Stimulated activated CD4-positive, alpha-beta T cell treated with anti-CD3 and anti-CD28 coated beads, Interleukin-15, amount 100 ng/mL, for 1 hour (primary cell): ENCODE measurements at regions not wholly inside any gene's neighbourhood (a gene's known extent, or its start where the extent isn't known, plus 50 kb on each side); places are given as distances from the start of the nearest gene placed in this dataset.

Experiments
- DNase-seq, 2 donors: peaks; one replicate each; pipeline ENCODE4 v3.0.0-alpha.2; 2020; ENCODE audit warnings: low read depth in 1 of 2, low spot score in 1 of 2

DNA sequence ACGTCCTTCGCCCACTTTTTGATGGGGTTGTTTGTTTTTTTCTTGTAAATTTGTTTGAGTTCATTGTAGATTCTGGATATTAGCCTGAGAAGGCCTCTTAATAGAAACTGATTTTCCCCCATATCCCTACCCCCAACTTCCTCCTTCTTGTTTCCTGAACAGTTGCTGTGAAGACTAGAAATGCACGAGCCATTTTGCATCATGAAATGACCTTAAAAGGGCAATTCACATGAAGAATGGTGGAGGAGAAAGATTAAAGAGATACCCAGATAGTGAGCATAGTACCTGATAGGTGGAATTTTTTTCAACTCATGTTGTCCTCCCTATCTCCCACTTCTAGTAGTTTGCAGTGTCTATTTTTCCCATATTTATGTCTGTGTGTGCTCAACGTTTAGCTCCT lies 55.2 kb upstream of the KCNH8 start:
- DNase-seq = no peak

DNA sequence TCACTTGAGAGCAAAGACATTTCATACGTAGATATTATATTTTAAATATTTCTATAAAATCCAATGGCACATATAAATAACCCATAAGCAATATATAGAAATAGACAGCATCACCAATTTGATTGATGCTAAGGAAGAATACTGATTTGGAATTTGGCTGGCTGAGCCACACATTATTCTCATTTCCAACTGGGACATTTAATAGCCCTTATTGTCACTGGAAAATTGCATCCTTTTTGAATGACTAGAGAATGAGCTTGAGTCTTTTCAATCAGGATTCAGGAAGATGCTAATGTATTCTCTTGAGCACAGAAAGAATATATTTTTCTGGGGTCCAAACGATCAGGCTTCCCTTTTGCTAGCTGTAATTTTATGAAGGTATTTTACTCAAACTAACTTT lies 70.9 kb upstream of the KCNH8 start:
- DNase-seq = no peak

DNA sequence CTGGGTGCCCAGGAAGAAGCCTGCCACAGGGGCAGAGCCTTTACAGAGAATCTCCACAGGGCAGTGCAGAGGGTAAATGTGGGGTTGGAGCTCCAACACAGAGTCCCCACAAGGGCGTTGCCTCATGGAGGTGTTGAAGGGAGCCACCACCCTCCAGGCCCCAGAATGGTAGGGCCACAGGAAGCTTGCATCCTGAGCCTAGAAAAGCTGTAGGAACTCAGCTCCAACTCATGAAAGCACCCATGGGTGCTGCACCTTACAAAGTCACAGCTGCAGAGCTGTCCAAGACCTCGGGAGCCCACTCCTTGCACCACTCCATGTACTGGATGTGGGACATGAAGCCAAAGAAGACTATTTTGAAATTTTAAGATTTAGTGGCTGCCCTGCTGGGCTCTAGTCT lies 73.3 kb upstream of the KCNH8 start:
- DNase-seq = no peak

DNA sequence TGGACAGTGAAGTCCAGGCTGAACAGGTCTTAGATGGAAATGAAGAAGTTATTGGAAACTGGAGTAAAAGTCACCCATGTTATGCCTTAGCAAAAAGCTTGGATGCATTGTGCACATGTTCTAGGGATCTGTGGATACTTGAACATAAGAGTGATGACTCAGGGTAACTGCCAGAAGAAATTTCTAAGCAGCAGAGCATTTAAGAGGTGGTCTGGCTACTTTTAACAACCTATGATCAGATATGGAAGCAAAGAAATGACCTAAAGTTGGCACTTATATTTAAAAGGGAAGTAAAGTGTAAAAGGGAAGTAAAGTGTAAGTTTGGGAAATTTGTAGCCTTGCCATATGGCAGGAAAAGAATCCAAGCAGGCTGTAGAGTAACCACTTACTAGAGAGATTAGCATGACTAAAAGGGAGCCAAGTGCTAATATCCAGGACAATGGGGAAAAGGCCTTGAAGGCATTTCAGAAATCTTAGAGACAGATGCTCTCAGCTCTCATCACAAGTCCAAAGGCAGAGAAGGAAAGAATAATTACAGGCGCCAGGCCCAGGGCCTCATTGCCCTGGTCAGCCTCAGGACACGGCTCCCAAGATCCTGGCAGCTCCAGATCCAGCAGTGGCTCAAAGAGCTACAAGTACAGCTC lies 73.9 kb upstream of the KCNH8 start:
- no peak for DNase-seq

DNA sequence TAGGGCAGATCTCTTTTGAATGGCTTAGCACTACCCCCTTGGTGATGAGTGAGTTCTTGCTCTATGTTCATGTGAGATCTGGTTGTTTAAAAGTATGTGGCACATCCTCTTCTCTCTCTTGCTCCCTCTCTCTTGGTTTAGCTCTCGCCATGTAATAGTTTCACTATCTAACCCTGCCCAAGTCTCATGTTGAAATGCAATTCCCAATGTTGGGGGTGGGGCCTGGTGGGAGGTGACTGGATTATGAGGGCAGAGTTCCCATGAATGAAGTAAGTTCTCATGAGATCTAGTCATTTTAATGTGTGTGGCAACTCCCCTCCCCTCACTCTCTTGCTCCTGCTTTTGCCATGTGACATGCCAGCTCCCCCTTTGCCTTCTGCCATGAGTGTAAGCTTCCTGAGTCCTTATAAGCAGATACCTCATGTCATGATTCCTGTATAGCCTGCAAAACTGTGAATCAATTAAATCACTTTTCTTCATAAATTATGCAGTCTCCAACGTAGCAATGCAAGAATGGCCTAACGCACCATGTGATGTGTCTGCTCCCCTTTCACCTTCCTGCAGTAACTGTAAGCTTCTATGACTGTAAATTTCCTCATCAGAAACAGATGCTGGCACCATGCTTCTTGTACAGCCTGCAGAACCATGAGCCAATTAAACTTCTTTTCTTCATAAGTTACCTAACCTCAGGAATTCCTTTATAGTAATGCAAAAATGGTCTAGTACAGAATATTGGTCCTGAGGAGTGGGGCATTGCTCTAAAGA lies 74.8 kb upstream of the KCNH8 start:
- DNase-seq = no peak

DNA sequence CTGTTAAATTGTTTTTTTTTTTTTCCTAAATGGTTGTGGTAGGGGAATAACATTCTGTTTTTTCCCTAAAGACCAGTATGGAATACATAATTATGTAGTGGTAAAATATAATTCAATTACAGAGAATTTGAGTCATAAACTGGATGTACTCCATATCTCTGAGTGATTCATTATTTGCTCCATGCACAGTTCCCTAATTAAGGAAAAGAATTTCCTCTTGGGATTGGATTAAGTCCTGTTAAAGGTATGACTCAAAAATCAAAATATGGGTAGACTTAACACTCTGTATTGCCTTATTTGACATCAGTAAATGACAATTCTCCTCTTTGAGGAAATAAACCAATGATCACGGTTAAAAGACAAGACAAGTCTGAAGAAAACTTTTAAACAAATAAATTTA lies 78.0 kb upstream of the KCNH8 start:
- no peak for DNase-seq

DNA sequence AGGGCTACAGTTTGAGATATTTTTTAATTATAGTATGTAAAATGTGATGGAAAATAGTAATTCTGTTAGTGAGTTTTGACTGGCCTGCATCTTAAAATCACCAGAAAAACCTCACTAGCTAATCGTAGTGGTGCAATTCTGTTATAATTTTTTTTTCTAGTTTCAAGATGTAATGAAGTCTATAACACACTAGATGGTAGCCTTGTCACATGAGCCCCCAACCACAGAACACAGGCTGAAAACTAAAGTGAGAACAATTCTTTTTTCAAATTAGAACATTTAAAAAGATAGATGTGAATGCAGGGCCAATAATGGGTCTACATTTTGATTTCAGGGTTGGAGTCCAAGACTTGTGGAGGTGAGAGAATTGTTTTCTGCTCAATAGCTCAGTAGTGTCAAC lies 83.3 kb upstream of the KCNH8 start:
- DNase-seq = no peak

DNA sequence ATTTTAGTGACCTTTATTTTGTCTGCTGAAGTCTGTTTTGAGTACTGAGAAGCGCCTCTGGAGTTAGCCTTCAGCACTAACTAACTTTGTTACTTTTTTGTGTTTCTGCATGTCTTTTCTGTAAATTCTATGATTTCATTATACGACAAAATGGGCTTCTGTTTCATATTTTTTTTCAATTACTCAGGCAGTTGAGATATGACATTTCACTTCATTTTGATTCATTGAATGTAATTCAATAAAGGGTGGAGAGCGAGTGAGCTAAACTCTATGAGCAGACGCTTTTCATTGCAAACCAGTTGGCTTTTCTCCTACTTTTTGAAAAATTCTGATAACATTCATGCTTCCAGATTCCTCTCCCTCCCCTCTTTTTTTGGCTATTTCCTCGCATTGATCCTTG lies 84.4 kb upstream of the KCNH8 start:
- no peak for DNase-seq

DNA sequence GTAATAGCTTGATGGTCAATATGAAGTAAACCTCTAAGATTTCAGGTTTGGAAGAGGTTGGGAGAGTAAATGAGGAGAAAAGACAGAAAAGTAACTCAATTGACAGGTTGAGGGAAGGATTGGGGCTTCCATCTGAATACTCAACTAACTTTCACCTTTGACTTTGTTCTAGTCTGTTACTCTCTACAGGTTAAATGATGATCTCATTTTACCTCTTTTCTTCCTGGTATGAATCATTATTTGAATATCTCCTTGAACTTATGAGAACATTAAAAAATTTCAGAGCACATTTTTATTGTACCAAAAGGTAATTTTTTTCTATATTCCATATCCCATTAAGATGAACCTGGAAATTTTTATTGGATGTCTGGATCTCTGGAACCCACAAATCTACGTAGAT lies 87.9 kb upstream of the KCNH8 start:
- DNase-seq = no peak

DNA sequence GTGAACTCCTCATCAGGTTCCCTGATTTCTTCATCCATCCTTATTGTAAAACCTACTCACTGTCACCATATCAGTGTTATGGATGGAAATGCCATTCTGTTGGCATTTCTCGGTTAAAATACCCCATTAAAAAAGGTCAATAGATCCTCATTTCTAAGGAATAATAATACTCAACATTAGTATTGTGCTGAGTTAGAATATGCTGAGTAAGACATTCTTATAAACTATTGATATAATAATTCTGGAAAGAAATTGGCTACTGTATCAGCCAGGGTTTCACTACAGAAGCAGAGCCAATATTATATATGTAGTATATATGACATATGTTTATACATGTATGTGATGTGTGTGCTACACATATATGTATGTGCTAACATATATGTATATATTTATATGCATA lies 95.4 kb upstream of the KCNH8 start:
- DNase-seq = no peak

DNA sequence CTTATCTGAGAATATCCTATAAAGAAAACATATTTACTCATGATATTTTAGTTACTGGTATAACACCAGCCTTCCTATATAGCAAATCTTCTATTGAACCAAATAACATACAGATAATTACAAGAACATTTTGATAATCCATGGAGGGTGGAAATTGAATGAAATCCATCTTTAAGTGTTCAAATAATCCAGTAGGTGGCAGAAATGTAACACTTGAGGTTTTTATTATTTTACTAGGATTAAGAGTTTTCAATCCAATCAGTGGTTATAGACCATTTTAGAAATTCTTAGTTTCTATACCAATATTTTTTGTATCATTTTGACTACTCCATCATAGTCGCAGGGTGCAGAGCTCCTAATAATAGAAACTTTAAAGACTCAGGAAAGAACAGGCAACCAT lies 101.9 kb upstream of the KCNH8 start:
- no peak for DNase-seq

DNA sequence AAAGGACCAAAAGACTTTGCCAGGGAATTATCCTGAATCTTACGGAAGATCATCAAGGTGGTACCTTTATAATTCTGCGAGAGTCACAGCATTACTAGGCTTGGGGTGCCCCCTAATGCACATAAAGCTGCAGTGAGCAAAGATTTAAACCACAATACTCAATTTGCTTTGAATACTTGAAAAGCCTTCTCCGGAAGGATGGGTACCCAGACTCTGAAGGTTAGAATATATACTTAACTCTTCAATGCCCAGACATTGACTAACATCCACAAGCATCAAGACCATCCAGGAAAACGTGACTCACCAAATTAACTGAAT lies 117.8 kb upstream of the KCNH8 start:
- no peak for DNase-seq

DNA sequence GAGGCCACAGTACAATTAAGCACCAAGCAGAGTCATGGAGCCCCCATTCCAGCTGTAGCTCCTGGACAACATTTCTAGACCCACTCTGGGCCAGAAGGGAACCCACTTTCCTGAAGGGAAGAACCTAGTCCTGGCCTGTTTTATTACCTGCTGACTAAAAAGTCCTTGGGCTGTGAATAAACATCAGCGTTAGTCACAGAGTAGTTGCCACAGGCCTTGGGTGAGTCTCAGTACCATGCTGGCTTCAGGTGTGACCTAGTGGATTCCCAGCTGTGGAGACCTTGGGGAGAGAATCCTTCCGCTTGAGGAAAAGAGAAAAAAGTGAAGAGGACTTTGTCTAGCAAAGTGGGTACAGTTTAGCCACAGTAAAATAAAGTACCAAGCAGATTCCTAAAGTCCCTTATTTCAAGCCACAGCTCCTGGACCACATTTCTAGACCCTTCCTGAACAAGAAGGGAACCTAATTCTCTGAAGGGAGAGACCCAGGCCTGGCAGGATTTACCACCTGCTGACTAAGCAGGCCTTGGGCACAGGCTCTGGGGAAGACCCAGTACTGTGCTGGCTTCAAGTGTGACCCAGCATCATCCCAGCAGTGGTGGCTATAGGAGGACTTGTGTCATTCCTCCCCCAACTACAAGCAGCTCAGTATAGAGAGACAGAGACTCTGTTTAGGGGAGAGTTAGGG lies 118.3 kb upstream of the KCNH8 start:
- no peak for DNase-seq

DNA sequence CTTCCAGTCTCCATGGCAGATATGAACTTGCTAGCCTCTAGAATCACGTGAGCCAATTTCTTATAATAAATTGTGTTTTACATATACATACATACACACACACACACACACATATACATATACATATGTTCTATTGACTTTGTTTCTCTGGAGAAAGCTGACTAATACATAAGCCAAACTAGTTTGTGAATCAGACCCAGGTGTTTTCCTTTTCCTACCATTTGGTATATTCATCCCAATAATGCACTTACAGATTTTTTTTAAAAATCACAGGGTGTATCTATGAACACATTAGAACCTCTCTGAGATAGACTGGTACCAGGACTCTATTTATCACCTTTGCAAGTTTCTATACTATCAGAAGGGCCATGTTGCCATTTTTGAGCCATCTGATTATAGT lies 122.9 kb upstream of the KCNH8 start:
- DNase-seq = no peak

DNA sequence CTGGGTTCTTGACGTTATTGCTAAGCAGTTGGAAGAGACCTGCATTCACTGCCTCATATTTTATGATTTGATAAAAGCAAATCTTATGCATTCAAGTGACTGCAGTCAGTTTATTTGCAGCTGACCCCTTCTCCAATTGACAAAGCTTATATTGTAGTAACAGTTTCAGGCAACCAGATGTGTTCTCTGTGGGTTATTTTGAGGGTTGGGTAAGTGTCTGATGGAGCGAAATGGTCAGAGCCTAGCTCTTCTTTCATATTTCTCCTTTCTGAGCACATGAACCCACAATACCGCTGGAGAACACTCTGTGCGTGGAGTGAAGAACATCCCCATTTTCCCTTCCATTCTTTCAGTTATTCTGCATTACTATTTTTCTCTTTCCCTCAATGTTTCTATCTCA lies 125.8 kb upstream of the KCNH8 start:
- no peak for DNase-seq

DNA sequence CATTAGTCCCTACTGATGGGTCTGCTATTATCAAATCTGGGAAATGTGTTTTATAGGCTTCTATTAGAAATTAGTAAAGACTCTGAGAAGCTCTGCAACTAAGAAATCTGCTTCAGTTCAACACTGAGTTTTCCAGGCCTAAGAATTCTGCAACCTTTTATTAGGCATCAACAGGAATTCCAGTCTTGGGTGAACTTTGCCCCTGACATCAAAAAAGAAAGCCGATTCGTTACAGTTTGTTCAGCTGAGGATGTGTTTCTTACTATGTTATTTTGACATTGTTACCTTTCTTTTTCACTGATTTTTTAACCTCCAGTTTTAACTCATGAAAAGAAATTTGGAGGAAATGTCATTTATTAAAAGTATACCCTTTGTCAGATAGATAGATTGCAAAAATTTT lies 131.5 kb upstream of the KCNH8 start:
- no peak for DNase-seq

DNA sequence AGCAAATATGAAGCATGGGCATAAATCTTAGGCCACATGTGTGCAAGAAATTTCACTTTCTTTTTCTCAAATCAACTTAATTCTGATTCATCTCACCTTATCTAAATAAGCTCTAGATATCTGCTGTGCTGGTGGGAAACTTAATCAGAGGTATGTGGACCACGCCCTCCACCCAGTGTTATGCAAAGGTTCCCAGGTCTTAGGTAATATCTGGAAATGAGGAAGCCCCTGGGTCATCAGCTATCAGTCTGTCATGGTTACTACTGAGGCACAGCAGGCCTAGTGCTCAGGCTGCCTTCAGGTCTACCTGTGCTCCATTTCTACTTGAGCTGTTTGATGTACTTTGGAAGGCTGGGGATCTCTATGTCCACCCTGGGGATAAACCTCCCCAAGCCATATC lies 134.4 kb upstream of the KCNH8 start:
- DNase-seq = no peak

DNA sequence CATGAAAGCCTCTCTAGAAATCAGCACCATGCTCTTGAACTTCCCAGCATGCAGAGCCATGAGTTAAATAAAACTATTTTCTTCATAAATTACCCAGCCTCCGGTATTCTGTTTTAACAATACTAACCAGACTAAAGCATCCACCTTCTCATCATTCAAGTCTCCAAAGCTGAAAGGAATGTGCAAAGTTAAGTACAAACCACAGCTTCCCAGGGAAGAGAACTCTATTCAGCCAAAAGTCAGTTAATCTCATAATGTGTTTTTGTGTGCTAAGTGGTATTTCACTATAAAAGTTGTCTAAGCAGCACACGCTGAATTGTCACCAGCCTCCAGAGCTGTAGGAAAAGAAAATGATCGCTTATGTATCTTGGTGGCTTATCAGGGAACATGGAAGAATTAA lies 135.5 kb upstream of the KCNH8 start:
- no peak for DNase-seq

DNA sequence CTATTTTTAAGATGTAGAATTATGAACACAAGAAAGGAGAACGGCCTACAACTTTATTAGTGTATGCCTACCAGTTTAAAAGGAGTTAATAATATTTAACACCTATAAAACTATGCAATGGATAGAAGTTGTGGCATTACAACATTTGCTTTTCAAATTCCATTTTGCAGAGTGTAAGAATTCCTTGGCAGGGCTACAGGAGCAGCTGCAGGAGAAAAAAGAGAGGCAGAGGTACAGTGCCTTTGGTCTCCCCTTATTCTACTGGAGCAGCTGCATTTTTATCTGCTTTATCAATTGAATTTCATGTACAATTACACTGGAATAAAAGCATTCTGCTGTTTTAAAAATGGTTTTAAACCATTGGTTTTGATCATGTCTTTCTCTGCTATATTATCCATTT lies 145.7 kb upstream of the KCNH8 start:
- no peak for DNase-seq

DNA sequence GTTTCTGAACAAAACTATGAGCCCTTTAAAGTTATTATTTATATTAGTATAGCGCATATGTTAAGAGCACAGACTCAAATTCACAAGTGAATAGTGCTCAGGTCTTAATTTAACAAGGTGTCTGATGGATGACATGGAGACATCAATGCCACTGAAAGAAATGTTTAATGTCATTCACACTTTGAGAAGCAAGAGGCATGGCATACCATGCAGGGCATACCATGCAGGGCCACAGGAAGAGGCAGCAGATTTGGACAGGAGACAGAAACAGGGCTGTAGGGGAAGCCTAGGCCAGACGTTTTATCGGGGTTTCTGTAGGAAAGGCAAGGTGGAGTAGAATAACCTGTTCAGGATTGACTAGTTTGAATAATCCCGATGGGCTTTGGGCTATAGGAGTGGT lies 150.2 kb upstream of the KCNH8 start:
- DNase-seq = no peak

DNA sequence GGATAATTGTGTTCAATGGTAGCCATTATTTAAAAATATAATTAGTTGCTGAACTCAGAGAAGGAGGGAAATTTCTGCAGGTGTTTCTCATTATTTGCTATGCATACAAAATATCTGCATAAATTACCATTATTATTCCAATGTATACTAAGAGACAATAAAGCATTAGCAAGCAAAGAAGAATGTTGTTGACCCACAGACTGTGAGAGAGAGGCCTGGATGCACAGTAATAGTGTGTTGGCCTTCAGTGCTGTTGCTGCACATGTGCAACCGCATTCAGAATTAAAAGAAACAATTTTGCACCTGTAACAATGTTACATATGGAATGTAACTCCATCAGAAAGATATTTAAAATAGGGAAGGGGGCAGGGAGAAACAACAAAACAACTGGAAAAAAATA lies 155.6 kb upstream of the KCNH8 start:
- DNase-seq = no peak

DNA sequence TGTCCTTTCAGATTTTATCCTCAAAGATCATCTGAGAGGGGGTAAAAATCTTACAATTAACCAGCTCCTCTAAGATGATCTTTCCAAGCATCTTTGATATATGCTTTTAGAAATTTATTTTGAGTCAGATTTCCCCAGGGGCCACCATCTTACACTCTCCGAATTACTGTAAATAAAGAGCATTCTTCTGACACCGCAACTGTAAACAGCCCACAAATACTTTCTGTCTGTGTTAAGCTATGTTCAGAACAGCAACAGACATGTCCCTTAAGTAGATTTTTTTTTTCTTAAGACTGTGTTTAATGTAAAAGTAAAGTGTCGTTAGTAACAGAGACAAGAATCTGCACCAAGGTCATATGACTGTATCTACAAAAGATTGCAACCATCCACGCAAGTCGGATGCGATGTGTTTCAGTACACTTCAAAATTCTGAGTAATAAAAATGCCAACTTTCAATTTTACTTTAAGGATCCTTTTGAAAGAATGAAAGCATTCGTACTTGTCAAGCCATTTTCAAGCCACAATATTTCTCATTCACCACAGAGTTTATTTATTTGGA lies 159.0 kb upstream of the KCNH8 start:
- DNase-seq = no peak
